HEK293 (cell line): ENCODE measurements at regions not wholly inside any gene's neighbourhood (a gene's known extent, or its start where the extent isn't known, plus 50 kb on each side); places are given as distances from the start of the nearest gene placed in this dataset.

ENCODE experiments used
- HOXC10 ChIP-seq: sonication (generic); formaldehyde crosslinking; IDR thresholded peaks from 2 replicates; pipeline ENCODE4 v1.8.1; 2023; ENCODE audit warnings: mild to moderate bottlenecking, missing genetic modification reagents
- SALL2 ChIP-seq: fragments of 450-650 bp; formaldehyde crosslinking; IDR thresholded peaks from 2 replicates; pipeline ENCODE4 v1.5.0; 2017; ENCODE audit warnings: missing biosample characterization, mild to moderate bottlenecking, missing genetic modification characterization, borderline replicate concordance
- ZNF112 ChIP-seq: fragments of 450-650 bp; formaldehyde crosslinking; IDR thresholded peaks from 2 replicates; pipeline ENCODE4 v1.5.0; 2017; ENCODE audit warnings: missing biosample characterization, missing genetic modification characterization
- ZNF311 ChIP-seq: fragments of 450-650 bp; formaldehyde crosslinking; IDR thresholded peaks from 2 replicates; pipeline ENCODE4 v1.5.1; 2017; ENCODE audit warnings: missing biosample characterization, missing genetic modification characterization, borderline replicate concordance
- ZNF341 ChIP-seq: fragments of 450-650 bp; formaldehyde crosslinking; IDR thresholded peaks from 2 replicates; pipeline ENCODE4; 2016; ENCODE audit warnings: low read depth, missing biosample characterization, missing genetic modification characterization
- ZNF350 ChIP-seq: fragments of 450-650 bp; formaldehyde crosslinking; IDR thresholded peaks from 2 replicates; pipeline ENCODE4 v1.5.0; 2017; ENCODE audit warnings: missing biosample characterization, mild to moderate bottlenecking, missing genetic modification characterization
- ZNF423 ChIP-seq: fragments of 450-650 bp; formaldehyde crosslinking; IDR thresholded peaks from 2 replicates; pipeline ENCODE4 v1.5.1; 2016; ENCODE audit warnings: missing biosample characterization, missing genetic modification characterization
- ZNF610 ChIP-seq: fragments of 450-650 bp; formaldehyde crosslinking; IDR thresholded peaks from 2 replicates; pipeline ENCODE4 v1.5.1; 2016; ENCODE audit warnings: missing biosample characterization, missing genetic modification characterization, borderline replicate concordance
- ZNF660 ChIP-seq: fragments of 450-650 bp; IDR thresholded peaks from 2 replicates; pipeline ENCODE4 v1.5.1; 2018; ENCODE audit warnings: missing biosample characterization, mild to moderate bottlenecking, missing genetic modification characterization
- ZNF664 ChIP-seq: fragments of 450-650 bp; formaldehyde crosslinking; IDR thresholded peaks from 2 replicates; pipeline ENCODE4 v1.5.1; 2016; ENCODE audit warnings: missing biosample characterization, missing genetic modification characterization
- TF ChIP-seq, protein P1 (sequence below): fragments of 450-650 bp; formaldehyde crosslinking; IDR thresholded peaks from 2 replicates; pipeline ENCODE4 v1.5.1; 2016; ENCODE audit warnings: missing biosample characterization, missing genetic modification characterization
- TF ChIP-seq, protein P2 (sequence below): fragments of 450-650 bp; formaldehyde crosslinking; IDR thresholded peaks from 2 replicates; pipeline ENCODE4 v1.5.1; 2017; ENCODE audit warnings: missing biosample characterization, missing genetic modification characterization
- TF ChIP-seq, protein P3 (sequence below): fragments of 450-650 bp; formaldehyde crosslinking; IDR thresholded peaks from 2 replicates; pipeline ENCODE4 v1.5.1; 2016; ENCODE audit warnings: missing biosample characterization, missing genetic modification characterization
- TF ChIP-seq, protein P4 (sequence below): fragments of 450-650 bp; formaldehyde crosslinking; IDR thresholded peaks from 2 replicates; pipeline ENCODE4 v1.5.1; 2016; ENCODE audit warnings: missing biosample characterization, missing genetic modification characterization, low read depth
- TF ChIP-seq, protein P5 (sequence below): fragments of 450-650 bp; formaldehyde crosslinking; IDR thresholded peaks from 2 replicates; pipeline ENCODE4 v1.5.1; 2016; ENCODE audit warnings: missing biosample characterization, missing genetic modification characterization
- TF ChIP-seq, protein P6 (sequence below): fragments of 450-650 bp; formaldehyde crosslinking; IDR thresholded peaks from 2 replicates; pipeline ENCODE4 v1.5.1; 2016; ENCODE audit warnings: missing biosample characterization, missing genetic modification characterization

DNA sequence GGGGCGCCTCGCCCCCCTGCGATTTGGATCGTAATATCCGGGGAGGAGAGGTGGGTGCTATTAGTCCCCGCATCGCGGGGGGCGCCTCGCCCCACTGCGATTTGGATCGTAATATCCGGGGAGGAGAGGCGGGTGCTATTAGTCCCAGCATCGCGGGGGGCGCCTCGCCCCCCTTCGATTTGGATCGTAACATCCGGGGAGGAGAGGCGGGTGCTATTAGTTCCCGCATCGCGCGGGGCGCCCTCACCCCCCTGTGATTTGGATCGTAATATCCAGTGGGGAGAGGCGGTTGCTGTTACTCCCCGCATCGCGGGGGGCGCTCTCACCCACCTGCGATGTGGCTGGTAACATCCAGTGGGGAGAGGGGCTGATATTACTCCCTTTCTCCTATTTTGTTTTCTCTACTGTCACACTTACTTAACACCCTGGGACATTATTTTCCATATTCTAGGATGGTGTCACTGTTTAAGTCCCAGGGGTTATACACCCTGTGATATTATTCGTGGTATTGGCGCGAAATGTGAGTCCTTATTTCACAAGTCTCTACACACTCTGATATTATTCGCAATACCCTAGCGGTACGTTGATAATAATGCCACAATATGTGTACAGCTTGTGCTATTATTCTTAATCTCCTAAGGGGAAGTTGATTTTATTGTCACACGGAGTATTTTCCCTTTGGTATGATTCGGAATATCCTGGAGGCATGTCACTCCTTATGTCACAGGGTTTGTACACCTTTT lies 57.8 kb upstream of the ALDH3B2 start (continued):
- TF ChIP-seq ZNF610 (tag by site-specific recombination) (no peak), ZNF341 (tag by site-specific recombination) (peak; percentile 46; the same call in 1 of the 2 replicates), ZNF311 (tag by site-specific recombination) (no peak), ZNF664 (tag by site-specific recombination) (no peak), SALL2 (tag by site-specific recombination) (no peak), ZNF350 (tag by site-specific recombination) (no peak), HOXC10 (CRISPR knock-in tag) (no peak), ZNF660 (tag by site-specific recombination) (no peak), ZNF112 (tag by site-specific recombination) (no peak), ZNF423 (tag by site-specific recombination) (peak; percentile 40; the same call in 1 of the 2 replicates)
- TF ChIP-seq, protein P1, sequence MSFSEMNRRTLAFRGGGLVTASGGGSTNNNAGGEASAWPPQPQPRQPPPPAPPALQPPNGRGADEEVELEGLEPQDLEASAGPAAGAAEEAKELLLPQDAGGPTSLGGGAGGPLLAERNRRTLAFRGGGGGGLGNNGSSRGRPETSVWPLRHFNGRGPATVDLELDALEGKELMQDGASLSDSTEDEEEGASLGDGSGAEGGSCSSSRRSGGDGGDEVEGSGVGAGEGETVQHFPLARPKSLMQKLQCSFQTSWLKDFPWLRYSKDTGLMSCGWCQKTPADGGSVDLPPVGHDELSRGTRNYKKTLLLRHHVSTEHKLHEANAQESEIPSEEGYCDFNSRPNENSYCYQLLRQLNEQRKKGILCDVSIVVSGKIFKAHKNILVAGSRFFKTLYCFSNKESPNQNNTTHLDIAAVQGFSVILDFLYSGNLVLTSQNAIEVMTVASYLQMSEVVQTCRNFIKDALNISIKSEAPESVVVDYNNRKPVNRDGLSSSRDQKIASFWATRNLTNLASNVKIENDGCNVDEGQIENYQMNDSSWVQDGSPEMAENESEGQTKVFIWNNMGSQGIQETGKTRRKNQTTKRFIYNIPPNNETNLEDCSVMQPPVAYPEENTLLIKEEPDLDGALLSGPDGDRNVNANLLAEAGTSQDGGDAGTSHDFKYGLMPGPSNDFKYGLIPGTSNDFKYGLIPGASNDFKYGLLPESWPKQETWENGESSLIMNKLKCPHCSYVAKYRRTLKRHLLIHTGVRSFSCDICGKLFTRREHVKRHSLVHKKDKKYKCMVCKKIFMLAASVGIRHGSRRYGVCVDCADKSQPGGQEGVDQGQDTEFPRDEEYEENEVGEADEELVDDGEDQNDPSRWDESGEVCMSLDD = no peak
- TF ChIP-seq, protein P2, sequence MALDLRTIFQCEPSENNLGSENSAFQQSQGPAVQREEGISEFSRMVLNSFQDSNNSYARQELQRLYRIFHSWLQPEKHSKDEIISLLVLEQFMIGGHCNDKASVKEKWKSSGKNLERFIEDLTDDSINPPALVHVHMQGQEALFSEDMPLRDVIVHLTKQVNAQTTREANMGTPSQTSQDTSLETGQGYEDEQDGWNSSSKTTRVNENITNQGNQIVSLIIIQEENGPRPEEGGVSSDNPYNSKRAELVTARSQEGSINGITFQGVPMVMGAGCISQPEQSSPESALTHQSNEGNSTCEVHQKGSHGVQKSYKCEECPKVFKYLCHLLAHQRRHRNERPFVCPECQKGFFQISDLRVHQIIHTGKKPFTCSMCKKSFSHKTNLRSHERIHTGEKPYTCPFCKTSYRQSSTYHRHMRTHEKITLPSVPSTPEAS (tag by site-specific recombination) = no peak
- TF ChIP-seq, protein P3, sequence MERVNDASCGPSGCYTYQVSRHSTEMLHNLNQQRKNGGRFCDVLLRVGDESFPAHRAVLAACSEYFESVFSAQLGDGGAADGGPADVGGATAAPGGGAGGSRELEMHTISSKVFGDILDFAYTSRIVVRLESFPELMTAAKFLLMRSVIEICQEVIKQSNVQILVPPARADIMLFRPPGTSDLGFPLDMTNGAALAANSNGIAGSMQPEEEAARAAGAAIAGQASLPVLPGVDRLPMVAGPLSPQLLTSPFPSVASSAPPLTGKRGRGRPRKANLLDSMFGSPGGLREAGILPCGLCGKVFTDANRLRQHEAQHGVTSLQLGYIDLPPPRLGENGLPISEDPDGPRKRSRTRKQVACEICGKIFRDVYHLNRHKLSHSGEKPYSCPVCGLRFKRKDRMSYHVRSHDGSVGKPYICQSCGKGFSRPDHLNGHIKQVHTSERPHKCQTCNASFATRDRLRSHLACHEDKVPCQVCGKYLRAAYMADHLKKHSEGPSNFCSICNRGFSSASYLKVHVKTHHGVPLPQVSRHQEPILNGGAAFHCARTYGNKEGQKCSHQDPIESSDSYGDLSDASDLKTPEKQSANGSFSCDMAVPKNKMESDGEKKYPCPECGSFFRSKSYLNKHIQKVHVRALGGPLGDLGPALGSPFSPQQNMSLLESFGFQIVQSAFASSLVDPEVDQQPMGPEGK (tag by site-specific recombination) = 0 out of 2 replicates have a peak, but pooled peaks have one; percentile 21
- TF ChIP-seq, protein P4, sequence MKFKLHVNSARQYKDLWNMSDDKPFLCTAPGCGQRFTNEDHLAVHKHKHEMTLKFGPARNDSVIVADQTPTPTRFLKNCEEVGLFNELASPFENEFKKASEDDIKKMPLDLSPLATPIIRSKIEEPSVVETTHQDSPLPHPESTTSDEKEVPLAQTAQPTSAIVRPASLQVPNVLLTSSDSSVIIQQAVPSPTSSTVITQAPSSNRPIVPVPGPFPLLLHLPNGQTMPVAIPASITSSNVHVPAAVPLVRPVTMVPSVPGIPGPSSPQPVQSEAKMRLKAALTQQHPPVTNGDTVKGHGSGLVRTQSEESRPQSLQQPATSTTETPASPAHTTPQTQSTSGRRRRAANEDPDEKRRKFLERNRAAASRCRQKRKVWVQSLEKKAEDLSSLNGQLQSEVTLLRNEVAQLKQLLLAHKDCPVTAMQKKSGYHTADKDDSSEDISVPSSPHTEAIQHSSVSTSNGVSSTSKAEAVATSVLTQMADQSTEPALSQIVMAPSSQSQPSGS (tag by site-specific recombination) = no peak
- TF ChIP-seq, protein P5, sequence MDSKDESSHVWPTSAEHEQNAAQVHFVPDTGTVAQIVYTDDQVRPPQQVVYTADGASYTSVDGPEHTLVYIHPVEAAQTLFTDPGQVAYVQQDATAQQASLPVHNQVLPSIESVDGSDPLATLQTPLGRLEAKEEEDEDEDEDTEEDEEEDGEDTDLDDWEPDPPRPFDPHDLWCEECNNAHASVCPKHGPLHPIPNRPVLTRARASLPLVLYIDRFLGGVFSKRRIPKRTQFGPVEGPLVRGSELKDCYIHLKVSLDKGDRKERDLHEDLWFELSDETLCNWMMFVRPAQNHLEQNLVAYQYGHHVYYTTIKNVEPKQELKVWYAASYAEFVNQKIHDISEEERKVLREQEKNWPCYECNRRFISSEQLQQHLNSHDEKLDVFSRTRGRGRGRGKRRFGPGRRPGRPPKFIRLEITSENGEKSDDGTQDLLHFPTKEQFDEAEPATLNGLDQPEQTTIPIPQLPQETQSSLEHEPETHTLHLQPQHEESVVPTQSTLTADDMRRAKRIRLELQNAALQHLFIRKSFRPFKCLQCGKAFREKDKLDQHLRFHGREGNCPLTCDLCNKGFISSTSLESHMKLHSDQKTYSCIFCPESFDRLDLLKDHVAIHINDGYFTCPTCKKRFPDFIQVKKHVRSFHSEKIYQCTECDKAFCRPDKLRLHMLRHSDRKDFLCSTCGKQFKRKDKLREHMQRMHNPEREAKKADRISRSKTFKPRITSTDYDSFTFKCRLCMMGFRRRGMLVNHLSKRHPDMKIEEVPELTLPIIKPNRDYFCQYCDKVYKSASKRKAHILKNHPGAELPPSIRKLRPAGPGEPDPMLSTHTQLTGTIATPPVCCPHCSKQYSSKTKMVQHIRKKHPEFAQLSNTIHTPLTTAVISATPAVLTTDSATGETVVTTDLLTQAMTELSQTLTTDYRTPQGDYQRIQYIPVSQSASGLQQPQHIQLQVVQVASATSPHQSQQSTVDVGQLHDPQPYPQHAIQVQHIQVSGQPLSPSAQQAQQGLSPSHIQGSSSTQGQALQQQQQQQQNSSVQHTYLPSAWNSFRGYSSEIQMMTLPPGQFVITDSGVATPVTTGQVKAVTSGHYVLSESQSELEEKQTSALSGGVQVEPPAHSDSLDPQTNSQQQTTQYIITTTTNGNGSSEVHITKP (tag by site-specific recombination) = peak; percentile 86
- TF ChIP-seq, protein P6, sequence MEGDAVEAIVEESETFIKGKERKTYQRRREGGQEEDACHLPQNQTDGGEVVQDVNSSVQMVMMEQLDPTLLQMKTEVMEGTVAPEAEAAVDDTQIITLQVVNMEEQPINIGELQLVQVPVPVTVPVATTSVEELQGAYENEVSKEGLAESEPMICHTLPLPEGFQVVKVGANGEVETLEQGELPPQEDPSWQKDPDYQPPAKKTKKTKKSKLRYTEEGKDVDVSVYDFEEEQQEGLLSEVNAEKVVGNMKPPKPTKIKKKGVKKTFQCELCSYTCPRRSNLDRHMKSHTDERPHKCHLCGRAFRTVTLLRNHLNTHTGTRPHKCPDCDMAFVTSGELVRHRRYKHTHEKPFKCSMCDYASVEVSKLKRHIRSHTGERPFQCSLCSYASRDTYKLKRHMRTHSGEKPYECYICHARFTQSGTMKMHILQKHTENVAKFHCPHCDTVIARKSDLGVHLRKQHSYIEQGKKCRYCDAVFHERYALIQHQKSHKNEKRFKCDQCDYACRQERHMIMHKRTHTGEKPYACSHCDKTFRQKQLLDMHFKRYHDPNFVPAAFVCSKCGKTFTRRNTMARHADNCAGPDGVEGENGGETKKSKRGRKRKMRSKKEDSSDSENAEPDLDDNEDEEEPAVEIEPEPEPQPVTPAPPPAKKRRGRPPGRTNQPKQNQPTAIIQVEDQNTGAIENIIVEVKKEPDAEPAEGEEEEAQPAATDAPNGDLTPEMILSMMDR (tag by site-specific recombination) = peak; percentile 40
